CD14-positive monocyte (primary cell): ENCODE measurements at regions not wholly inside any gene's neighbourhood (a gene's known extent, or its start where the extent isn't known, plus 50 kb on each side); places are given as distances from the start of the nearest gene placed in this dataset.

ENCODE experiments used
- DNase-seq, 3 donors: peaks; one replicate each; pipeline ENCODE4 v3.0.0-alpha.2; 2011 to 2022
- H2AFZ ChIP-seq: 2 replicates; pipeline ENCODE4 v1.6.0; 2012; ENCODE audit warnings: mild to moderate bottlenecking, low read depth, low read length, inconsistent platforms; ENCODE audit not compliant: insufficient read depth, poor library complexity, severe bottlenecking
- H3K27ac ChIP-seq, 2 donors: 1 replicate in 1 of 2; 2 replicates in 1 of 2; pipeline ENCODE4 v1.5.1; 2012 to 2013; ENCODE audit warnings: low read length in 2 of 2, control low read depth in 1 of 2, inconsistent platforms in 1 of 2, low read depth in 1 of 2, mild to moderate bottlenecking in 1 of 2
- H3K27me3 ChIP-seq, 2 donors: one replicate each; pipeline versions ENCODE4 v1.6.0 to v1.6.1; 2011 to 2013; ENCODE audit warnings: low read length in 2 of 2; ENCODE audit not compliant: control insufficient read depth in 2 of 2, insufficient read depth in 2 of 2
- H3K36me3 ChIP-seq, 2 donors: replicated peaks in 1 of 2; 1 replicate in 1 of 2; 2 replicates in 1 of 2; pipeline versions ENCODE4 v1.5.1 to v1.6.1; 2012 to 2013; ENCODE audit warnings: low read length in 2 of 2, control low read depth in 1 of 2, inconsistent platforms in 1 of 2, mild to moderate bottlenecking in 1 of 2; ENCODE audit not compliant: insufficient read depth in 2 of 2, control insufficient read depth in 1 of 2
- H3K4me1 ChIP-seq, 2 donors: 1 replicate in 1 of 2; 2 replicates in 1 of 2; pipeline versions ENCODE4 v1.5.1 to v1.6.1; 2012 to 2013; ENCODE audit warnings: low read length in 2 of 2, control low read depth in 1 of 2, inconsistent platforms in 1 of 2, mild to moderate bottlenecking in 1 of 2, moderate library complexity in 1 of 2; ENCODE audit not compliant: insufficient read depth in 2 of 2, control insufficient read depth in 1 of 2
- H3K4me2 ChIP-seq: replicated peaks from 2 replicates; pipeline ENCODE3; 2012; ENCODE audit warnings: low read length, moderate library complexity, mild to moderate bottlenecking; ENCODE audit not compliant: poor library complexity, severe bottlenecking; ENCODE audit errors: extremely low read depth
- H3K4me3 ChIP-seq, 3 experiments: fragments of 200-600 bp in 1 of 3; sonication (generic) in 1 of 3; replicated peaks in 1 of 3; 1 replicate in 2 of 3; 2 replicates in 1 of 3; pipeline ENCODE4 v1.5.1; 2011 to 2013; ENCODE audit warnings: low read length in 3 of 3, mild to moderate bottlenecking in 3 of 3, control low read depth in 2 of 3, low read depth in 2 of 3, inconsistent platforms in 1 of 3, moderate library complexity in 1 of 3
- H3K79me2 ChIP-seq: 2 replicates; pipeline ENCODE4 v1.6.0; 2012; ENCODE audit warnings: mild to moderate bottlenecking, control low read depth, inconsistent platforms, low read length, moderate library complexity; ENCODE audit not compliant: insufficient read depth
- H3K9ac ChIP-seq: 2 replicates; pipeline ENCODE4 v1.6.0; 2017; ENCODE audit warnings: low read length, mild to moderate bottlenecking; ENCODE audit not compliant: insufficient read depth, poor library complexity, severe bottlenecking
- H3K9me3 ChIP-seq, 2 donors: replicated peaks in 1 of 2; 1 replicate in 1 of 2; 2 replicates in 1 of 2; pipeline versions ENCODE4 v1.5.1 to v1.6.1; 2012 to 2013; ENCODE audit warnings: low read length in 2 of 2, control low read depth in 1 of 2; ENCODE audit not compliant: control insufficient read depth in 1 of 2, insufficient read depth in 1 of 2
- H4K20me1 ChIP-seq: 2 replicates; pipeline ENCODE4 v1.6.0; 2012; ENCODE audit warnings: mild to moderate bottlenecking, low read length, control low read depth, moderate library complexity; ENCODE audit not compliant: insufficient read depth
- H3K27ac Mint-ChIP-seq, 7 donors: one replicate each; pipeline ENCODE4 v1.8.0; 2020; ENCODE audit warnings: mild to moderate bottlenecking in 7 of 7, mixed read lengths in 7 of 7, moderate library complexity in 6 of 7, inconsistent platforms in 2 of 7
- H3K27me3 Mint-ChIP-seq, 3 donors: one replicate each; pipeline ENCODE4 v1.8.0; 2021 to 2022; ENCODE audit warnings: low read depth in 3 of 3, mild to moderate bottlenecking in 3 of 3, mixed read lengths in 3 of 3, moderate library complexity in 3 of 3, inconsistent platforms in 1 of 3
- H3K36me3 Mint-ChIP-seq, 2 donors: one replicate each; pipeline ENCODE4 v1.8.0; 2020; ENCODE audit warnings: mixed read lengths in 2 of 2, inconsistent platforms in 1 of 2, mild to moderate bottlenecking in 1 of 2
- H3K4me1 Mint-ChIP-seq: one replicate; pipeline ENCODE4 v1.8.0; 2020; ENCODE audit warnings: mild to moderate bottlenecking, mixed read lengths
- H3K4me3 Mint-ChIP-seq, 2 donors: one replicate each; pipeline ENCODE4 v1.8.0; 2020; ENCODE audit warnings: mild to moderate bottlenecking in 2 of 2, mixed read lengths in 2 of 2, moderate library complexity in 1 of 2
- H3K9me3 Mint-ChIP-seq, 7 donors: one replicate each; pipeline ENCODE4 v1.8.0; 2020 to 2022; ENCODE audit warnings: mixed read lengths in 7 of 7, mild to moderate bottlenecking in 6 of 7, moderate library complexity in 6 of 7, inconsistent platforms in 2 of 7
- WGBS: methylation state at CpG from one replicate; pipeline ENCODE4 v1.1.5; 2013; ENCODE audit warnings: missing lambda C conversion rate; ENCODE audit not compliant: insufficient coverage; 5-methylcytosine and 5-hydroxymethylcytosine counted together
- intact Hi-C, 2 donors: fragments of 100-400 bp; cut with micrococcal nuclease; formaldehyde crosslinking; loops; one replicate each; pipeline versions ENCODE4 v1.15.0 to v1.15.1; 2023
- TF ChIP-seq, protein P1 (sequence below): fragments of 200-600 bp; IDR thresholded peaks from one replicate; pipeline ENCODE4 v1.8.0; 2022; ENCODE audit warnings: antibody characterized with exemption, mild to moderate bottlenecking

DNA sequence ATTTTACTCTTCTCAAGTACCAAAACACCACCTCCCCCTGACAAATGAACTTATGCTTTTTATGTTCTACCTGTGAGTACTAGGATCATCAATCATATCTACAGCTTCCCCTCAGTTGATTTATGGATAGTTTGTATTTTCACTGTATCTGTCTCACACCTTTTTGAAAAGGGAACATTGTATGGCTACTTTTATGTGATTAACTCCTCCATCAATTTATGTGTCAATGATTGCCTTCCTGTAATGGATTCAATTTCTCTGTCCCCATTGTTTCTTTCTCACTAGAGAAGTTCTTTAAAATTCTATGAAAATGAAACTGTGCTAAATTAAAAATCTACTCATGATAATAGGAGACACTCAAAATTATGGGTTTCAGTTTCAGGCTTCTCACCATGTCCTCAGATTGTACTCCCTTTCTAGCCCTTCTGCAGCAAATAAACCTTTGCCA is 935.0 kb downstream of the TRIB2 start:
- H3K9me3 Mint-ChIP-seq, result peaks cover 2 to 13% (median 7%) of the 10 kb centered on the region in 7 donors
- intact Hi-C loops, result no loop called here
- H3K4me3 Mint-ChIP-seq, result no peak overlapping the region
- H3K4me3 ChIP-seq, result no peak overlapping the region
- H3K4me1 Mint-ChIP-seq, result no peaks in the 10 kb centered on the region
- H3K27ac Mint-ChIP-seq, result no peak overlapping the region
- no peak overlapping the region for H3K9ac ChIP-seq
- H3K79me2 ChIP-seq, result no peaks in the 10 kb centered on the region
- no peaks in the 10 kb centered on the region for H4K20me1 ChIP-seq
- peaks cover 0 to 1% (median 0%) of the 10 kb centered on the region in 3 donors for H3K27me3 Mint-ChIP-seq
- no peaks in the 10 kb centered on the region for H3K36me3 Mint-ChIP-seq
- no peak overlapping the region for H2AFZ ChIP-seq
- H3K4me2 ChIP-seq, result no peak overlapping the region
- TF ChIP-seq, protein P1, sequence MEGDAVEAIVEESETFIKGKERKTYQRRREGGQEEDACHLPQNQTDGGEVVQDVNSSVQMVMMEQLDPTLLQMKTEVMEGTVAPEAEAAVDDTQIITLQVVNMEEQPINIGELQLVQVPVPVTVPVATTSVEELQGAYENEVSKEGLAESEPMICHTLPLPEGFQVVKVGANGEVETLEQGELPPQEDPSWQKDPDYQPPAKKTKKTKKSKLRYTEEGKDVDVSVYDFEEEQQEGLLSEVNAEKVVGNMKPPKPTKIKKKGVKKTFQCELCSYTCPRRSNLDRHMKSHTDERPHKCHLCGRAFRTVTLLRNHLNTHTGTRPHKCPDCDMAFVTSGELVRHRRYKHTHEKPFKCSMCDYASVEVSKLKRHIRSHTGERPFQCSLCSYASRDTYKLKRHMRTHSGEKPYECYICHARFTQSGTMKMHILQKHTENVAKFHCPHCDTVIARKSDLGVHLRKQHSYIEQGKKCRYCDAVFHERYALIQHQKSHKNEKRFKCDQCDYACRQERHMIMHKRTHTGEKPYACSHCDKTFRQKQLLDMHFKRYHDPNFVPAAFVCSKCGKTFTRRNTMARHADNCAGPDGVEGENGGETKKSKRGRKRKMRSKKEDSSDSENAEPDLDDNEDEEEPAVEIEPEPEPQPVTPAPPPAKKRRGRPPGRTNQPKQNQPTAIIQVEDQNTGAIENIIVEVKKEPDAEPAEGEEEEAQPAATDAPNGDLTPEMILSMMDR, result no peak
- no peak for DNase-seq
- peaks cover 7 to 21% of the 10 kb centered on the region in 2 donors for H3K9me3 ChIP-seq
- no peaks in the 10 kb centered on the region for H3K27me3 ChIP-seq
- H3K4me1 ChIP-seq, result no peaks in the 10 kb centered on the region
- H3K36me3 ChIP-seq, result no peaks in the 10 kb centered on the region
- no peak overlapping the region for H3K27ac ChIP-seq

DNA sequence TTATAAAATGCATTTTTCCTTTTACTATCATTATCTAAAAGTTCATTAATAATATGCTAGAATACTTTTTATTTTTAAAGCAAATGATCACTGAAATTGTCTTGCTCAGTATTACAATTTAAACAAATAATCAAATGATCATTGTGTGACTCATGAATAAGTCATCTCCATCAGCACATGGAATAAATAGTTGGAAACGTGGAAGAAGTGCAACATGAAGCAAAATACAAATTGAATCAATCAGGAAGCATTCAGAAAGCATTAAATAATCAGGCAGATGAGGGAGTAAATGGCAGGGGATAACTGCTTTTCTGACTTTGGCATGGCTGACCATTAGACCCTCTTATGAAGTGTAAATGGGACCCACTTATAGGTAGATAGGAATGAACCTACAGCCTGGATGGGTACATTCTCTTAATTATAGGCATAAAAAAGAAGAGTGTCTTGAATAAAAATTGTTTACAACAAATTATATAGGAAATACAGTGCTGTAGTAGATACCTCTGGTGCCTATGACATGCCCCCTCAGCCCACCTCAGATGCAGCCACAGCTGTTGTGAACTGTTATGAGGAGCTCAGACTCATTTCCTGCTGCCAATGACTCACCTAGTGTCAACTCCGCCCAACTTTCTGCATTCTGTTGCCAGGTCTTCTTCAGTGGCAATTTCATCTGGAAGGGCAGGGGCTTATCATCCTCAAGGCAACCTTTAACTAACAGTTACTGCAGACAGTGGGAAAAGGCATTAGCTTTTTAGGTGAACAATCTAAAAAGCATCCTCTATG is 936.0 kb downstream of the TRIB2 start:
- H3K9me3 Mint-ChIP-seq, result peaks cover 2 to 13% (median 7%) of the 10 kb centered on the region in 7 donors
- Histone ChIP-seq H3K4me3 (no peak overlapping the region), H3K27me3 (no peaks in the 10 kb centered on the region), H3K4me2 (no peak overlapping the region), H3K27ac (no peak overlapping the region), H3K9me3 (peaks cover 7 to 21% of the 10 kb centered on the region in 2 donors), H3K79me2 (no peaks in the 10 kb centered on the region), H3K9ac (no peak overlapping the region), H3K4me1 (no peaks in the 10 kb centered on the region), H2AFZ (no peak overlapping the region), H4K20me1 (no peaks in the 10 kb centered on the region), H3K36me3 (no peaks in the 10 kb centered on the region)
- no peak overlapping the region for H3K27ac Mint-ChIP-seq
- H3K4me1 Mint-ChIP-seq, result no peaks in the 10 kb centered on the region
- H3K4me3 Mint-ChIP-seq, result no peak overlapping the region
- DNase-seq, result no peak
- TF ChIP-seq, protein P1, result no peak
- peaks cover 0 to 1% (median 0%) of the 10 kb centered on the region in 3 donors for H3K27me3 Mint-ChIP-seq
- 54% methylated on average over 2 of the region's 2 CpGs for WGBS
- no peaks in the 10 kb centered on the region for H3K36me3 Mint-ChIP-seq
- intact Hi-C loops, result no loop called here
